GM10248 (cell line): ENCODE measurements at regions not wholly inside any gene's neighbourhood (a gene's known extent, or its start where the extent isn't known, plus 50 kb on each side); places are given as distances from the start of the nearest gene placed in this dataset.

Experiments used
- CTCF ChIA-PET: fragments of 300-600 bp; sonication (Branson Sonifier 250); formaldehyde crosslinking; extraction: SDS; loops from one replicate; lab custom pipeline; 2021; ENCODE audit warnings: antibody characterized with exemption; lab: Yijun Ruan, JAX
- POLR2A ChIA-PET: fragments of 350-650 bp; sonication (Branson Sonifier 250); formaldehyde crosslinking; extraction: SDS; loops from one replicate; lab custom pipeline; 2020; ENCODE audit warnings: antibody characterized with exemption; lab: Yijun Ruan, JAX
- DNase-seq: peaks from one replicate; pipeline ENCODE4 v3.0.0; 2012; ENCODE audit errors: extremely low spot score
- CTCF ChIP-seq: IDR thresholded peaks from 2 replicates; pipeline ENCODE4 v1.5.1; 2012; ENCODE audit warnings: mild to moderate bottlenecking, low read depth; ENCODE audit errors: extremely low read depth, missing control alignments, control extremely low read depth

GRCh38 chr16:9533042-9533441, 441.6 kb downstream of the HAPSTR1 start:
- no peak for DNase-seq
- ChIA-PET POLR2A (no interaction called here), CTCF (no interaction called here)
- no peak for TF ChIP-seq CTCF

- no peak for DNase-seq
- ChIA-PET POLR2A (no interaction called here), CTCF (no interaction called here)
- no peak for TF ChIP-seq CTCF
Measured at GRCh38 chr16:9534759-9535158, 443.3 kb downstream of the HAPSTR1 start.

GRCh38 chr16:9536905-9537304, 445.5 kb downstream of the HAPSTR1 start:
- POLR2A ChIA-PET = no interaction called here
- TF ChIP-seq CTCF = no peak
- DNase-seq = no peak
- CTCF ChIA-PET = no interaction called here

- no peak for DNase-seq
- POLR2A ChIA-PET = no interaction called here
- no peak for TF ChIP-seq CTCF
- CTCF ChIA-PET = no interaction called here
Measured at GRCh38 chr16:9539346-9539745, 447.9 kb downstream of the HAPSTR1 start.

- TF ChIP-seq CTCF = no peak
- DNase-seq = no peak
- POLR2A ChIA-PET = no interaction called here
- CTCF ChIA-PET = no interaction called here
Measured at GRCh38 chr16:9541723-9542122, 450.3 kb downstream of the HAPSTR1 start.

GRCh38 chr16:9542165-9542755, 450.8 kb downstream of the HAPSTR1 start:
- ChIA-PET CTCF (no interaction called here), POLR2A (no interaction called here)
- DNase-seq = no peak
- no peak for TF ChIP-seq CTCF
